22Rv1 (cell line): ENCODE measurements at regions not wholly inside any gene's neighbourhood (a gene's known extent, or its start where the extent isn't known, plus 50 kb on each side); places are given as distances from the start of the nearest gene placed in this dataset.

Experiments used
- H3K27ac ChIP-seq: fragments of 450-650 bp; 2 replicates; pipeline ENCODE4 v1.5.1; 2017
- CTCF ChIP-seq: fragments of 450-650 bp; IDR thresholded peaks from 2 replicates; pipeline ENCODE4 v1.5.1; 2017; ENCODE audit warnings: mild to moderate bottlenecking
- ZFX ChIP-seq: fragments of 450-650 bp; IDR thresholded peaks from 2 replicates; pipeline ENCODE4 v1.6.1; 2017; ENCODE audit warnings: antibody characterized with exemption, borderline replicate concordance

- no peak overlapping the region for H3K27ac ChIP-seq
- no peak for TF ChIP-seq CTCF
- TF ChIP-seq ZFX = no peak
Observed at GRCh38 chr14:34319140-34319539, 142.9 kb downstream of the SPTSSA start.

- TF ChIP-seq CTCF (no peak), ZFX (no peak)
- H3K27ac ChIP-seq = no peak overlapping the region
Observed at GRCh38 chr14:34318014-34318413, 144.0 kb downstream of the SPTSSA start.

GRCh38 chr14:34310724-34311123, 151.3 kb downstream of the SPTSSA start:
- no peak overlapping the region for H3K27ac ChIP-seq
- TF ChIP-seq CTCF (no peak), ZFX (no peak)

- TF ChIP-seq ZFX (no peak), CTCF (no peak)
- H3K27ac ChIP-seq = no peak overlapping the region
Observed at GRCh38 chr14:34303811-34304210, 158.2 kb downstream of the SPTSSA start.

- no peak overlapping the region for H3K27ac ChIP-seq
- TF ChIP-seq ZFX (no peak), CTCF (no peak)
Observed at GRCh38 chr14:34302654-34303053, 159.4 kb downstream of the SPTSSA start.

GRCh38 chr14:34300882-34301734, 160.9 kb downstream of the SPTSSA start:
- TF ChIP-seq CTCF (peak; percentile 78), ZFX (no peak)
- H3K27ac ChIP-seq = no peak overlapping the region

GRCh38 chr14:34300330-34300729, 161.7 kb downstream of the SPTSSA start:
- no peak overlapping the region for H3K27ac ChIP-seq
- TF ChIP-seq CTCF = no peak
- TF ChIP-seq ZFX = no peak
